OCI-LY3 (cell line): ENCODE measurements at regions not wholly inside any gene's neighbourhood (a gene's known extent, or its start where the extent isn't known, plus 50 kb on each side); places are given as distances from the start of the nearest gene placed in this dataset.

ENCODE experiments used
- CTCF ChIP-seq: fragments of 200-600, 300-600 bp; sonication (generic); IDR thresholded peaks from 2 replicates; pipeline ENCODE4 v1.5.1; 2014; ENCODE audit warnings: antibody characterized with exemption, low read length, low read depth
- EZH2phosphoT487 ChIP-seq: fragments of 200-600 bp; shearing (Covaris generic); IDR thresholded peaks from 2 replicates; pipeline ENCODE4 v1.6.1; 2018; ENCODE audit warnings: antibody characterized with exemption, mixed run types, low read depth

- TF ChIP-seq CTCF (no peak), EZH2phosphoT487 (no peak)
These were observed 63.5 kb upstream of the FRMD4A start for GRCh38 chr10:14394179-14394578.
